ENCODE measurements at regions not wholly inside any gene's neighbourhood (a gene's known extent, or its start where the extent isn't known, plus 50 kb on each side); places are given as distances from the start of the nearest gene placed in this dataset.

DNA sequence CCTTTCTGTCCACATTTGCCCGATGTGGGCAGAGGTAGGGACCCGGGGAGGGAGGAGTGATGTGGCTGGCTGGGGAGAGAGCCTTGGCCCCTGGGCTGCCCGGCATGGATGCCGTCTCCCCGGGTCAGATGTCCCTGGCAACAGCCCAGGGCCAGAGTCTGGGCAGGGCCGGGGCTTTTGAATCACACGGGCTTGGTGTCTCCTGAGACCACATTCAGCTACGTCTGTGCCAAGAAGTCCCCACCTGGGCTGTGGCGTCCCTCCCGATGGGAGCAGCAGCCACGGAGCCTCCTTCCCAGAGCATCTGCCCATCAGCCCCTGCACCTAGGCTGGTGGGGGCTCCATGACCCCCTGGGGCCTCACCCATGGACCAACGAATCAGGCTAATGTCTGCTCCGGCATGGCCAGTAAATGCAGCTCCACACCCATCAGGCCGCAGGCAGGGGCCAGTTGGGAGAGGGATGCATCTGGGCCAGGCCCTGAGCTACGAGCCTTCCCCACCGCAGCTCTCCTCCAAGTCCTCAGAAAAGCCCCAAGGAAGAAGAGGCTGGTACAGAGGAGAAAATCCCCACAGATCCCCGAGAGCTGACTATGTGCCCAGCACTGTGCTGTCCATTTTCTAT lies 109.4 kb downstream of the RFLNA start:
- TF ChIP-seq, protein P1, sequence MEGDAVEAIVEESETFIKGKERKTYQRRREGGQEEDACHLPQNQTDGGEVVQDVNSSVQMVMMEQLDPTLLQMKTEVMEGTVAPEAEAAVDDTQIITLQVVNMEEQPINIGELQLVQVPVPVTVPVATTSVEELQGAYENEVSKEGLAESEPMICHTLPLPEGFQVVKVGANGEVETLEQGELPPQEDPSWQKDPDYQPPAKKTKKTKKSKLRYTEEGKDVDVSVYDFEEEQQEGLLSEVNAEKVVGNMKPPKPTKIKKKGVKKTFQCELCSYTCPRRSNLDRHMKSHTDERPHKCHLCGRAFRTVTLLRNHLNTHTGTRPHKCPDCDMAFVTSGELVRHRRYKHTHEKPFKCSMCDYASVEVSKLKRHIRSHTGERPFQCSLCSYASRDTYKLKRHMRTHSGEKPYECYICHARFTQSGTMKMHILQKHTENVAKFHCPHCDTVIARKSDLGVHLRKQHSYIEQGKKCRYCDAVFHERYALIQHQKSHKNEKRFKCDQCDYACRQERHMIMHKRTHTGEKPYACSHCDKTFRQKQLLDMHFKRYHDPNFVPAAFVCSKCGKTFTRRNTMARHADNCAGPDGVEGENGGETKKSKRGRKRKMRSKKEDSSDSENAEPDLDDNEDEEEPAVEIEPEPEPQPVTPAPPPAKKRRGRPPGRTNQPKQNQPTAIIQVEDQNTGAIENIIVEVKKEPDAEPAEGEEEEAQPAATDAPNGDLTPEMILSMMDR (conservative IDR thresholded peaks at IDR 0.05; ENCODE audit: low read depth, low read length): no peak
- TF ChIP-seq POLR2A (IDR thresholded peaks at IDR 0.05; ENCODE audit: low read depth, low read length) (no peak), RCOR1 (IDR thresholded peaks at IDR 0.05; ENCODE audit: insufficient replicate concordance, low read length) (no peak), RAD21 (IDR thresholded peaks at IDR 0.05; ENCODE audit: low read length) (no peak), SMC3 (IDR thresholded peaks at IDR 0.05; ENCODE audit: low read depth, low read length) (no peak), BHLHE40 (IDR thresholded peaks at IDR 0.05; ENCODE audit: low read depth, low read length) (no peak), FOS (IDR thresholded peaks at IDR 0.05; ENCODE audit: low read depth, low read length) (no peak), MAZ (IDR thresholded peaks at IDR 0.05; ENCODE audit: borderline replicate concordance, low read depth, low read length) (no peak), NFE2L2 (IDR thresholded peaks at IDR 0.05; ENCODE audit: low read depth, low read length) (no peak), RFX5 (IDR thresholded peaks at IDR 0.05; ENCODE audit: low read depth, low read length) (no peak)

All from IMR-90 (cell line).